ENCODE measurements at regions not wholly inside any gene's neighbourhood (a gene's known extent, or its start where the extent isn't known, plus 50 kb on each side); places are given as distances from the start of the nearest gene placed in this dataset.

GRCh38 chr2:223262946-223263345, 211.0 kb downstream of the KCNE4 start:
- TF ChIP-seq CTCF (IDR thresholded peaks at IDR 0.05) (no peak), POLR2A (IDR thresholded peaks at IDR 0.05) (no peak), POLR2AphosphoS5 (IDR thresholded peaks at IDR 0.05) (no peak)
- no peak overlapping the region for H3K4me3 ChIP-seq
- no peaks in the 10 kb centered on the region for H3K36me3 ChIP-seq
- no peak for DNase-seq (ENCODE audit: low spot score in 2 of 2)
- no peaks in the 10 kb centered on the region for H3K4me1 ChIP-seq
- H3K9me3 ChIP-seq, result peaks cover 0 to 7% of the 10 kb centered on the region in 2 donors
- intact Hi-C loops (cut with DNase I; ENCODE audit: low total_unique reads), result no loop called here
- H3K27me3 ChIP-seq, result no peaks in the 10 kb centered on the region
- no peak overlapping the region for H3K27ac ChIP-seq

- intact Hi-C loops (cut with DNase I; ENCODE audit: low total_unique reads), result no loop called here
- no peak for DNase-seq (ENCODE audit: low spot score in 2 of 2)
Observed at GRCh38 chr2:223264541-223265193, 212.7 kb downstream of the KCNE4 start.

GRCh38 chr2:223267160-223267951, 215.4 kb downstream of the KCNE4 start:
- H3K9me3 ChIP-seq, result no peaks in the 10 kb centered on the region
- H3K27me3 ChIP-seq, result no peaks in the 10 kb centered on the region
- DNase-seq (ENCODE audit: low spot score in 2 of 2), result no peak
- no peak overlapping the region for H3K27ac ChIP-seq
- TF ChIP-seq CTCF (IDR thresholded peaks at IDR 0.05), result no peak
- no peak for TF ChIP-seq POLR2A (IDR thresholded peaks at IDR 0.05)
- no peak for TF ChIP-seq POLR2AphosphoS5 (IDR thresholded peaks at IDR 0.05)
- intact Hi-C loops (cut with DNase I; ENCODE audit: low total_unique reads), result no loop called here
- H3K4me1 ChIP-seq, result no peaks in the 10 kb centered on the region
- H3K4me3 ChIP-seq, result no peak overlapping the region
- no peaks in the 10 kb centered on the region for H3K36me3 ChIP-seq

More at GRCh38 chr2:223264541-223265193, 212.7 kb downstream of the KCNE4 start:
- H3K4me1 ChIP-seq, result no peaks in the 10 kb centered on the region
- TF ChIP-seq CTCF (IDR thresholded peaks at IDR 0.05) (no peak), POLR2A (IDR thresholded peaks at IDR 0.05) (no peak), POLR2AphosphoS5 (IDR thresholded peaks at IDR 0.05) (no peak)
- no peak overlapping the region for H3K27ac ChIP-seq
- no peak overlapping the region for H3K4me3 ChIP-seq
- peaks cover 0 to 7% of the 10 kb centered on the region in 2 donors for H3K9me3 ChIP-seq
- no peaks in the 10 kb centered on the region for H3K27me3 ChIP-seq
- H3K36me3 ChIP-seq, result no peaks in the 10 kb centered on the region

- Histone ChIP-seq H3K27me3 (no peaks in the 10 kb centered on the region), H3K4me1 (no peaks in the 10 kb centered on the region), H3K9me3 (no peaks in the 10 kb centered on the region), H3K4me3 (no peak overlapping the region), H3K27ac (no peak overlapping the region), H3K36me3 (no peaks in the 10 kb centered on the region)
- TF ChIP-seq POLR2A (IDR thresholded peaks at IDR 0.05) (no peak), CTCF (IDR thresholded peaks at IDR 0.05) (no peak), POLR2AphosphoS5 (IDR thresholded peaks at IDR 0.05) (no peak)
- intact Hi-C loops (cut with DNase I; ENCODE audit: low total_unique reads), result no loop called here
- no peak for DNase-seq (ENCODE audit: low spot score in 2 of 2)
Observed at GRCh38 chr2:223269386-223269785, 217.4 kb downstream of the KCNE4 start.

GRCh38 chr2:223270548-223270947, 218.6 kb downstream of the KCNE4 start:
- H3K27me3 ChIP-seq, result no peaks in the 10 kb centered on the region
- no peak for DNase-seq (ENCODE audit: low spot score in 2 of 2)
- no peak overlapping the region for H3K4me3 ChIP-seq
- TF ChIP-seq POLR2A (IDR thresholded peaks at IDR 0.05) (no peak), POLR2AphosphoS5 (IDR thresholded peaks at IDR 0.05) (no peak)
- H3K27ac ChIP-seq, result no peak overlapping the region
- intact Hi-C loops (cut with DNase I; ENCODE audit: low total_unique reads), result no loop called here
- no peaks in the 10 kb centered on the region for H3K4me1 ChIP-seq
- no peaks in the 10 kb centered on the region for H3K36me3 ChIP-seq
- H3K9me3 ChIP-seq, result no peaks in the 10 kb centered on the region

Data from breast epithelium (tissue), 4 donors.